Hepatic stellate cell (primary cell): ENCODE measurements at regions not wholly inside any gene's neighbourhood (a gene's known extent, or its start where the extent isn't known, plus 50 kb on each side); places are given as distances from the start of the nearest gene placed in this dataset.
"Not testable (repeated sequence)": the region's sequence is repeated elsewhere in the genome, so short reads cannot be mapped to it uniquely, and the experiment has no call there.

Experiments
- DNase-seq: peaks from one replicate; pipeline ENCODE4 v3.0.0; 2011; ENCODE audit warnings: low spot score

GRCh38 chr12:91733846-91734245 is 411.8 kb downstream of the BTG1 start:
- DNase-seq, result not testable (repeated sequence)

- no peak for DNase-seq
These were observed 413.6 kb downstream of the BTG1 start for GRCh38 chr12:91732086-91732485.

GRCh38 chr12:91729543-91729942 is 416.1 kb downstream of the BTG1 start:
- DNase-seq, result no peak

DNA sequence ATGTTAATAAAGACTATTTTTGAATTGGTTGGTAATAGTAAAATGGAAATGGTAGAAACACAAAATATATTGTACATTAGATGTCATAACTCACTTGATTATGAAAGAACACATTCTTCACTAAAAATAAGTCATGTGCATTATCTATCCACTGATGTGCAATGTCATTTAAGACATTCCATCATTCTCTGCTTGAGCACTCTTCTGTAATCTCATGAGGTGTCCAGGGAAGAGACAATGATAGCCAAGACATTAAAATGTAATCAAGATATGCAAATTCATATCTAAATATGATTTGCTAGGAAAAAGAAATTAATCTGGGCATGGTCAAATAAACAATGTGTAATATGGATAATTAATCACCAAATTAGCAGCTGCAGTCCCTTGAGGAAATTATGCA is 422.5 kb downstream of the BTG1 start:
- DNase-seq, result no peak

- DNase-seq, result no peak
These were observed 423.6 kb downstream of the BTG1 start for GRCh38 chr12:91722072-91722471.

DNA sequence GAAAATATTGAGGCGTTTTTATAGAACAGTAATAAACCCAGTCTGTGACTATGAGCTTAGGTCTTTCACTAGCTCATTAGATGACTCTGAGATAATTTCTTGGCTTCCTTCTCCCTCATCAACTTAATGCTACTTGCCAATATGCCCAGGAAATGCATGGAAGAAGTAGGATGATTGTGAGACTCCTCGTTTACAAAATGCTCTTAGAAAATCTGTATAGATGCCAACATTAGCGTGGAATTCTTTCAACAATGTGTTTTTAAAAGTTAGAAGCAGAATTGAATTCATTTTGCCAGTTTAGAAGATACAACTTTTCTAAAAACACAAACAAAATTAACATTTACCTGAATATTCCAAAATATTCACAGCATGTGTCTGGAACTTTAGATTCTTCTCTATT is 424.6 kb downstream of the BTG1 start:
- no peak for DNase-seq

GRCh38 chr12:91718326-91718725 is 427.3 kb downstream of the BTG1 start:
- DNase-seq, result no peak

DNA sequence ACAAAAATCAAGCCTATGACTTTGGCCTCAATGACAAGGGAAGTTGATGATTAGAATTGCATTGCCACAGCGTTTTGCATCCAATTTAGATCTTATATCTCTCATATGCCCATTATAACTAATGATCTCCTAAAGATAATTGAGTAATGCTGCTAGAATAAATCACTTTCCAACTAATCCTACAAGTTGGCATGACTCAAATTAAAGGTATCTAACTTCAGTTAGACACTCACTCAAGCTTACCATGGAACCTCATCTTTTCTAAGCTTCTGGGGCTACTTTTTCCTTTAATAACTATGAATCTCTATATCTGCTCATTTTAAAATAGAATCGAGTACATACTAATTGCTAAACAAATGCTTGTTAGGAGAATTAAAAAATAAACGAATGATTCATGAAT is 427.8 kb downstream of the BTG1 start:
- DNase-seq, result no peak

GRCh38 chr12:91711925-91712324 is 433.7 kb downstream of the BTG1 start:
- not testable (repeated sequence) for DNase-seq

DNA sequence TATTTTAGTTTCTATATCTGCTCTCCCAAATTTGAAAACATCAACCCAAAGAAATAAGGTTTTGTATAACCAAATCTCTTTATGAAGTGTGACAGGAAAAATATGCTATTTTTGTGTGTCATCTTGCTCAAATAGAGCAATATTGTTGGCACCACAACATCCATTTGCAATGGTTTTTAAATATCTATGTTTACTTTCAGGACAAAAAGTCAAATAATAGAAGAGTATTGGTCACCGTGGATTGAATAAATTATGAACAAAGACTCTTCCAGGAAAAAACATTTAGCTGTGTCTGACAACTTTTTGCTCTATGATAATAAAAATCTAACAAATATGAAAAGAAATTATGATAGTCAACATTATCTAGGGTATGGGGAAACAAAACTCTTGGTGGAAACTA is 439.2 kb downstream of the BTG1 start:
- DNase-seq, result no peak

DNA sequence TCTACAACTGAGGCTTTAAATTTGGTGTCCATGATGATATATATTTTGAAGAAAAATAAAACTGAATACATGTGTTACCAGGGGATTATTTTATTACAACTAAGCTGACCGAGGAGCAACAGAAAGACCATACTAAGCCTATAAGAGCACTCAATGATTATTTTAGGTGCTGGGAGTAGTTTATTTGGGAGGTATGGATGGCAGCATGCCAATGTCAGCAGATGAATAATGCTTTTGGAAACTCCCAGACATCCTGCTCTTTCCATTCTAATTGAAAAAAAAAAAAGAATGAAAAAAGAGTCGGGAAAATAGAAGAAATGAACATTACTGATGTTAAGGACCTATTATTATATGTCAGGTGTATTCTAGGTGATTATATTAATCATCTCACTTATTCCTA is 441.2 kb downstream of the BTG1 start:
- DNase-seq, result peak; percentile 6

DNA sequence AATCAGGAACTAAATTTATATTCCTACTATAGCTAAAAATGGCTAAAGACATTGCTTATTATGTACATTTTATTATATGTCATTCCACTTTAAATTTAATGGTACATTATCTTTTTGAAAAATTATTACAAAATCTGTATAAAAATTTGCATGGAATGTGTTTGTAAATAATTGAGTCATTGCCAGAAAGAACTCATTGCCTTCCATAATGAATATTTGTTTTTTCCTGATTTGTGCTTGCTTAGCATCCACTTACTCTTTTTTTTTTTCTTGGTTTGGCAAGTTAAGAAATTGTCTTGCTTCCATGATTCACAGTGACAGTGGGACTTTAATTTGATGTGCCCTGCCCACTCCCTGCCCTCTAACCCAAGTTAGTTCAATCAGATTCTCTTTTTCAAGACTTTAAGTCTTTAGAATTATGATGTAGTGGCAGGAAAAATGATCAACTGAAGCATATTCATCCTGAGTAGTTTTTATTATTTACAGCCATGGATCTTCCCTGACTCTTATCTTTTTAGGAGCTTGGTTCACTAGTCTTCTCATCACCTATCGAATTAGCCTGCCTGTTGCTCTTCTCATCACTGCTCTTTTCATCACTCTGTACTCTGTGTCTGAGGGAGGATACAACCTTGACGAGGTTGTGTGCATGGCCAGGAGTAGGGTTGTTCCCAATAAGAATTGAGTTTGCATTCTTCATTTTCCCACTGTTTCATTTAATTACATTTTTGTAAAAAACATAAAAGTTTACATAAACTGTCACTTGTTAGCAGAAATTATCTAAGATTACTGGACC is 442.0 kb downstream of the BTG1 start:
- no peak for DNase-seq

- no peak for DNase-seq
These were observed 442.7 kb downstream of the BTG1 start for GRCh38 chr12:91702843-91703425.

DNA sequence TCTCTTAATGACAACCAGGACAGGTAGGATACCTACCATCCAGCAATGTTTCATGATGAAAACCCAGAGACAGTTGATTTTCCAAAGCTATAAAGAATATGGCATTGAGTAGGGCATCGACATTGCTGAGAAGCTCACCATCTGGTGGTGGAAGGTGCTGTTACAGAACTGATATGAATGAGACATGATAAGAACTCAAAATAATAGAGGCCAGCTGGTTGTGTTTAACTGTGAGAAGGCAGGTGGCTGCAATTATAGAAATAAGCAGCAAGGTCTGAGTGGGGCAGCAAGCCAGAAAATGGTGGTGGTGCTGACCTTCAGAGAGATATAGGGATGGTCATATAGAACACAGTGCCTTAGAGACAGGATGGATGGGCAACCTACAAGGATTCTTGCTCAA is 449.7 kb downstream of the BTG1 start:
- DNase-seq, result no peak

- not testable (repeated sequence) for DNase-seq
These were observed 450.2 kb downstream of the BTG1 start for GRCh38 chr12:91695406-91695805.

GRCh38 chr12:91690531-91690930 is 455.1 kb downstream of the BTG1 start:
- no peak for DNase-seq

- no peak for DNase-seq
These were observed 458.3 kb downstream of the BTG1 start for GRCh38 chr12:91687052-91688017.

- DNase-seq, result peak; percentile 2
These were observed 459.7 kb downstream of the BTG1 start for GRCh38 chr12:91685917-91686316.

GRCh38 chr12:91681751-91682150 is 463.9 kb downstream of the BTG1 start:
- DNase-seq, result no peak

- no peak for DNase-seq
These were observed 464.8 kb downstream of the BTG1 start for GRCh38 chr12:91680864-91681263.

- no peak for DNase-seq
These were observed 468.1 kb downstream of the BTG1 start for GRCh38 chr12:91677556-91677955.

DNA sequence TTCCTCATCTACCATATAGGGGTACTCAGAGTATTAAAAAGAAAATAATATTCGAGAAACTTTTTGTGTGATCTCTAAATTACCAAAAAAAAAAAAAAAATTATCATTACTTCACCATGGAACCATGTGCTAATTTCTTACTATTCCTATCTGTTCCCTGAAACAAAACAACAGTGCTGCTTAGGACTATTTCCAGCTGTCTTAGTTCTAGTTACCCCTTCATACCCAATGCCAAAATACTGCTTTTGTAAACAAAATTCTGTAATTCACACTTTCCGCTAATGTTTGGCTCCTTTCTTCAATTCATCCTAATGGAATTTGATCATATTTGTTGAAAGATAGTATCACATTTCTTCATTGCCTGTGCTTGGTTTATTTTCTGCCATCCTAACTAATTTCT is 470.2 kb downstream of the BTG1 start:
- DNase-seq, result no peak

DNA sequence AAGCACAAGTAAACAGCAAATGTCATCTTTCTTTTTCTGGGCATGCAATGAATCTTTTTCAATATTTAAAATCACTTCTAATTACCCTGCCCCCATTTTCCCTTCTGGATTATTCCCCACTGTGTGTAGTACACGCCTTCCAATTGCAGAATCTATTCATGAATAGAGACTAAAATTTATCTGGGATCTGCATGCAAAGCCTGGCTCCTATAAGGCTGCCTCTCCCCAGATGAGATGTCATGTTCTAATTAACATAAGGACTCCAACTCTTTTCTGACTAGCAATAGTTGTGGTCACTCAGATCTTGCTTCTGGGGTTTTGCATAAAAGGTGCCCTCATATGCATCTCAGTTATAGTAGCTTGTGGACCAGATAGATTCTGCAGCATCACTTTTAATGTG is 473.5 kb downstream of the BTG1 start:
- DNase-seq, result no peak
